ENCODE measurements at regions not wholly inside any gene's neighbourhood (a gene's known extent, or its start where the extent isn't known, plus 50 kb on each side); places are given as distances from the start of the nearest gene placed in this dataset.

GRCh38 chr1:209021622-209022021, 561.9 kb upstream of the CAMK1G start:
- ChIA-PET CTCF (no interaction called here), POLR2A (no interaction called here)
- H3K9me3 ChIP-seq (ENCODE audit: control insufficient read depth, insufficient read depth, low read depth, low read length) = no peaks in the 10 kb centered on the region
- H3K27ac ChIP-seq (ENCODE audit: low read length) = no peak overlapping the region
- no peak for ATAC-seq
- H3K27me3 ChIP-seq (ENCODE audit: control insufficient read depth, insufficient read depth, low read length) = no peaks in the 10 kb centered on the region
- H3K36me3 ChIP-seq (ENCODE audit: control insufficient read depth, insufficient read depth, low read length) = no peaks in the 10 kb centered on the region
- no peaks in the 10 kb centered on the region for H3K4me1 ChIP-seq (ENCODE audit: control insufficient read depth, insufficient read depth, low read length)
- no peak for TF ChIP-seq REST (IDR thresholded peaks at IDR 0.05; ENCODE audit: insufficient read depth in 1 of 2, low read depth in 2 of 2, low read length in 1 of 2)
- no peak for TF ChIP-seq SIN3A (IDR thresholded peaks at IDR 0.05; ENCODE audit: borderline replicate concordance, insufficient read depth, low read depth, low read length)
- TF ChIP-seq POLR2AphosphoS5 (IDR thresholded peaks at IDR 0.05; ENCODE audit: low read depth, low read length) = no peak
- no peak for TF ChIP-seq TCF7L2 (IDR thresholded peaks at IDR 0.05; ENCODE audit: low read depth, low read length)
- no peak for TF ChIP-seq CTCF (IDR thresholded peaks at IDR 0.05)
- DNase-seq (ENCODE audit: low read depth, low spot score) = no peak
- intact Hi-C loops (cut with micrococcal nuclease; ENCODE audit: unreplicated experiment) = no loop called here
- H3K4me3 ChIP-seq (ENCODE audit: low read depth in 2 of 2, low read length in 2 of 2) = no peak overlapping the region
- in situ Hi-C loops (cut with HindIII; ENCODE audit: low pct_unique_long_range_greater_than_20kb, low sequenced_read_pairs) = no loop called here
- BruUV-seq (replicated peaks) = no TSS peak

- intact Hi-C loops (cut with micrococcal nuclease; ENCODE audit: unreplicated experiment) = no loop called here
- in situ Hi-C loops (cut with HindIII; ENCODE audit: low pct_unique_long_range_greater_than_20kb, low sequenced_read_pairs) = no loop called here
- POLR2A ChIA-PET = no interaction called here
These were observed 559.7 kb upstream of the CAMK1G start for GRCh38 chr1:209023790-209024189.

More at GRCh38 chr1:209023790-209024189, 559.7 kb upstream of the CAMK1G start:
- no peaks in the 10 kb centered on the region for H3K27me3 ChIP-seq (ENCODE audit: control insufficient read depth, insufficient read depth, low read length)
- no peaks in the 10 kb centered on the region for H3K9me3 ChIP-seq (ENCODE audit: control insufficient read depth, insufficient read depth, low read depth, low read length)
- no peak for TF ChIP-seq TCF7L2 (IDR thresholded peaks at IDR 0.05; ENCODE audit: low read depth, low read length)
- no peak for TF ChIP-seq POLR2AphosphoS5 (IDR thresholded peaks at IDR 0.05; ENCODE audit: low read depth, low read length)
- no peak for TF ChIP-seq REST (IDR thresholded peaks at IDR 0.05; ENCODE audit: insufficient read depth in 1 of 2, low read depth in 2 of 2, low read length in 1 of 2)
- TF ChIP-seq CTCF (IDR thresholded peaks at IDR 0.05) = no peak
- TF ChIP-seq SIN3A (IDR thresholded peaks at IDR 0.05; ENCODE audit: borderline replicate concordance, insufficient read depth, low read depth, low read length) = no peak
- ATAC-seq = no peak
- no peak overlapping the region for H3K4me3 ChIP-seq (ENCODE audit: low read depth in 2 of 2, low read length in 2 of 2)
- no peaks in the 10 kb centered on the region for H3K4me1 ChIP-seq (ENCODE audit: control insufficient read depth, insufficient read depth, low read length)
- CTCF ChIA-PET = no interaction called here
- no peak overlapping the region for H3K27ac ChIP-seq (ENCODE audit: low read length)
- H3K36me3 ChIP-seq (ENCODE audit: control insufficient read depth, insufficient read depth, low read length) = no peaks in the 10 kb centered on the region
- no TSS peak for BruUV-seq (replicated peaks)
- DNase-seq (ENCODE audit: low read depth, low spot score) = no peak
